SJCRH30 (cell line): ENCODE measurements at regions not wholly inside any gene's neighbourhood (a gene's known extent, or its start where the extent isn't known, plus 50 kb on each side); places are given as distances from the start of the nearest gene placed in this dataset.

ENCODE experiments used
- DNase-seq, 2 experiments: peaks; one replicate each; pipeline ENCODE4 v3.0.0-alpha.2; 2015 to 2020
- H3K27ac ChIP-seq: fragments of 250-450 bp; sonication (Bioruptor Pico); 2 replicates; pipeline ENCODE4 v1.5.1; 2020; ENCODE audit warnings: mild to moderate bottlenecking, moderate library complexity
- H3K27me3 ChIP-seq: fragments of 250-450 bp; sonication (Bioruptor Pico); 2 replicates; pipeline ENCODE4 v1.5.1; 2020; ENCODE audit warnings: mild to moderate bottlenecking, moderate library complexity
- H3K36me3 ChIP-seq: fragments of 250-450 bp; sonication (Bioruptor Pico); 2 replicates; pipeline ENCODE4 v1.5.1; 2020; ENCODE audit warnings: mild to moderate bottlenecking, moderate library complexity
- H3K4me1 ChIP-seq: fragments of 250-450 bp; sonication (Bioruptor Pico); 2 replicates; pipeline ENCODE4 v1.5.1; 2020; ENCODE audit warnings: mild to moderate bottlenecking, moderate library complexity
- H3K4me3 ChIP-seq: fragments of 250-450 bp; sonication (Bioruptor Pico); 2 replicates; pipeline ENCODE4 v1.5.1; 2020; ENCODE audit warnings: mild to moderate bottlenecking, moderate library complexity
- H3K9me3 ChIP-seq: fragments of 250-450 bp; sonication (Bioruptor Pico); replicated peaks from 2 replicates; pipeline ENCODE4 v1.5.1; 2020; ENCODE audit warnings: mild to moderate bottlenecking, moderate library complexity

GRCh38 chr1:218739426-218739825, 394.3 kb downstream of the TGFB2 start:
- Histone ChIP-seq H3K9me3 (peaks cover 2% of the 10 kb centered on the region; the same call in 1 of the 2 replicates), H3K27ac (no peak overlapping the region), H3K4me3 (no peak overlapping the region), H3K36me3 (no peaks in the 10 kb centered on the region), H3K27me3 (no peaks in the 10 kb centered on the region), H3K4me1 (no peaks in the 10 kb centered on the region)
- DNase-seq: peak in 1 of 2 experiments; percentile 35

GRCh38 chr1:218741852-218742251, 396.7 kb downstream of the TGFB2 start:
- Histone ChIP-seq H3K9me3 (peaks cover 9% of the 10 kb centered on the region; the same call in 1 of the 2 replicates), H3K4me1 (no peaks in the 10 kb centered on the region), H3K27ac (no peak overlapping the region), H3K36me3 (no peaks in the 10 kb centered on the region), H3K4me3 (no peak overlapping the region), H3K27me3 (no peaks in the 10 kb centered on the region)
- no peak for DNase-seq

GRCh38 chr1:218742467-218743262, 397.5 kb downstream of the TGFB2 start:
- no peak for DNase-seq

GRCh38 chr1:218743861-218744505, 398.8 kb downstream of the TGFB2 start:
- no peaks in the 10 kb centered on the region for H3K27me3 ChIP-seq
- no peaks in the 10 kb centered on the region for H3K36me3 ChIP-seq
- H3K27ac ChIP-seq: no peak overlapping the region
- peaks cover 9% of the 10 kb centered on the region; the same call in 1 of the 2 replicates for H3K9me3 ChIP-seq
- no peak for DNase-seq
- no peaks in the 10 kb centered on the region for H3K4me1 ChIP-seq
- no peak overlapping the region for H3K4me3 ChIP-seq

More at GRCh38 chr1:218742467-218743262, 397.5 kb downstream of the TGFB2 start:
- Histone ChIP-seq H3K4me3 (no peak overlapping the region), H3K9me3 (peaks cover 9% of the 10 kb centered on the region; the same call in 1 of the 2 replicates), H3K4me1 (no peaks in the 10 kb centered on the region), H3K36me3 (no peaks in the 10 kb centered on the region), H3K27ac (no peak overlapping the region), H3K27me3 (no peaks in the 10 kb centered on the region)

GRCh38 chr1:218748071-218748470, 402.9 kb downstream of the TGFB2 start:
- H3K9me3 ChIP-seq: peaks cover 9% of the 10 kb centered on the region; the same call in 1 of the 2 replicates
- no peaks in the 10 kb centered on the region for H3K4me1 ChIP-seq
- no peak for DNase-seq
- no peak overlapping the region for H3K4me3 ChIP-seq
- no peaks in the 10 kb centered on the region for H3K36me3 ChIP-seq
- no peaks in the 10 kb centered on the region for H3K27me3 ChIP-seq
- H3K27ac ChIP-seq: no peak overlapping the region

GRCh38 chr1:218750216-218750970, 405.3 kb downstream of the TGFB2 start:
- Histone ChIP-seq H3K36me3 (no peaks in the 10 kb centered on the region), H3K4me1 (no peaks in the 10 kb centered on the region), H3K9me3 (peaks cover 3% of the 10 kb centered on the region; the same call in 1 of the 2 replicates), H3K4me3 (no peak overlapping the region), H3K27ac (no peak overlapping the region), H3K27me3 (no peaks in the 10 kb centered on the region)
- DNase-seq: no peak

- no peak overlapping the region for H3K27ac ChIP-seq
- H3K36me3 ChIP-seq: no peaks in the 10 kb centered on the region
- 0 out of 2 replicates have a peak, but pooled peaks cover 2% of the 10 kb centered on the region for H3K9me3 ChIP-seq
- peak in 1 of 2 experiments; percentile 8 for DNase-seq
- H3K4me1 ChIP-seq: no peaks in the 10 kb centered on the region
- no peak overlapping the region for H3K4me3 ChIP-seq
- no peaks in the 10 kb centered on the region for H3K27me3 ChIP-seq
Measured at GRCh38 chr1:218751208-218751948, 406.2 kb downstream of the TGFB2 start.

- DNase-seq: no peak
- Histone ChIP-seq H3K27ac (no peak overlapping the region), H3K36me3 (no peaks in the 10 kb centered on the region), H3K27me3 (no peaks in the 10 kb centered on the region), H3K4me3 (no peak overlapping the region), H3K9me3 (0 out of 2 replicates have a peak, but pooled peaks cover 2% of the 10 kb centered on the region), H3K4me1 (no peaks in the 10 kb centered on the region)
Measured at GRCh38 chr1:218752126-218752525, 407.0 kb downstream of the TGFB2 start.

GRCh38 chr1:218754477-218754876, 409.3 kb downstream of the TGFB2 start:
- Histone ChIP-seq H3K9me3 (0 out of 2 replicates have a peak, but pooled peaks cover 2% of the 10 kb centered on the region), H3K4me3 (no peak overlapping the region), H3K4me1 (no peaks in the 10 kb centered on the region), H3K36me3 (no peaks in the 10 kb centered on the region), H3K27ac (no peak overlapping the region), H3K27me3 (no peaks in the 10 kb centered on the region)
- DNase-seq: no peak

GRCh38 chr1:218755128-218755527, 410.0 kb downstream of the TGFB2 start:
- Histone ChIP-seq H3K27me3 (no peaks in the 10 kb centered on the region), H3K36me3 (no peaks in the 10 kb centered on the region), H3K4me3 (no peak overlapping the region), H3K9me3 (0 out of 2 replicates have a peak, but pooled peaks cover 2% of the 10 kb centered on the region), H3K4me1 (no peaks in the 10 kb centered on the region), H3K27ac (no peak overlapping the region)
- no peak for DNase-seq

GRCh38 chr1:218759795-218760194, 413.9 kb upstream of the LYPLAL1 start:
- H3K9me3 ChIP-seq: 0 out of 2 replicates have a peak, but pooled peaks cover 2% of the 10 kb centered on the region
- H3K27ac ChIP-seq: no peak overlapping the region
- no peak for DNase-seq
- no peaks in the 10 kb centered on the region for H3K4me1 ChIP-seq
- no peaks in the 10 kb centered on the region for H3K27me3 ChIP-seq
- no peak overlapping the region for H3K4me3 ChIP-seq
- no peaks in the 10 kb centered on the region for H3K36me3 ChIP-seq

GRCh38 chr1:218760601-218761570, 412.8 kb upstream of the LYPLAL1 start:
- DNase-seq: no peak
- H3K27ac ChIP-seq: no peak overlapping the region
- H3K9me3 ChIP-seq: no peaks in the 10 kb centered on the region
- H3K4me1 ChIP-seq: no peaks in the 10 kb centered on the region
- H3K36me3 ChIP-seq: no peaks in the 10 kb centered on the region
- no peak overlapping the region for H3K4me3 ChIP-seq
- H3K27me3 ChIP-seq: no peaks in the 10 kb centered on the region

GRCh38 chr1:218763538-218763937, 410.1 kb upstream of the LYPLAL1 start:
- H3K27me3 ChIP-seq: no peaks in the 10 kb centered on the region

More at GRCh38 chr1:218763538-218763937, 410.1 kb upstream of the LYPLAL1 start:
- H3K27ac ChIP-seq: no peak overlapping the region
- H3K36me3 ChIP-seq: no peaks in the 10 kb centered on the region
- H3K4me1 ChIP-seq: no peaks in the 10 kb centered on the region
- DNase-seq: no peak
- H3K9me3 ChIP-seq: no peaks in the 10 kb centered on the region
- H3K4me3 ChIP-seq: no peak overlapping the region
